Myocyte (in vitro differentiated cells): ENCODE measurements at regions not wholly inside any gene's neighbourhood (a gene's known extent, or its start where the extent isn't known, plus 50 kb on each side); places are given as distances from the start of the nearest gene placed in this dataset.
"Not testable (repeated sequence)": the region's sequence is repeated elsewhere in the genome, so short reads cannot be mapped to it uniquely, and the experiment has no call there.

Experiments used
- DNase-seq: peaks from one replicate; pipeline ENCODE4 v3.0.0-alpha.2; 2012; ENCODE audit warnings: low read depth

- DNase-seq, result peak; percentile 7
These were observed 168.0 kb upstream of the CHD6 start for GRCh38 chr20:41786158-41786557.

DNA sequence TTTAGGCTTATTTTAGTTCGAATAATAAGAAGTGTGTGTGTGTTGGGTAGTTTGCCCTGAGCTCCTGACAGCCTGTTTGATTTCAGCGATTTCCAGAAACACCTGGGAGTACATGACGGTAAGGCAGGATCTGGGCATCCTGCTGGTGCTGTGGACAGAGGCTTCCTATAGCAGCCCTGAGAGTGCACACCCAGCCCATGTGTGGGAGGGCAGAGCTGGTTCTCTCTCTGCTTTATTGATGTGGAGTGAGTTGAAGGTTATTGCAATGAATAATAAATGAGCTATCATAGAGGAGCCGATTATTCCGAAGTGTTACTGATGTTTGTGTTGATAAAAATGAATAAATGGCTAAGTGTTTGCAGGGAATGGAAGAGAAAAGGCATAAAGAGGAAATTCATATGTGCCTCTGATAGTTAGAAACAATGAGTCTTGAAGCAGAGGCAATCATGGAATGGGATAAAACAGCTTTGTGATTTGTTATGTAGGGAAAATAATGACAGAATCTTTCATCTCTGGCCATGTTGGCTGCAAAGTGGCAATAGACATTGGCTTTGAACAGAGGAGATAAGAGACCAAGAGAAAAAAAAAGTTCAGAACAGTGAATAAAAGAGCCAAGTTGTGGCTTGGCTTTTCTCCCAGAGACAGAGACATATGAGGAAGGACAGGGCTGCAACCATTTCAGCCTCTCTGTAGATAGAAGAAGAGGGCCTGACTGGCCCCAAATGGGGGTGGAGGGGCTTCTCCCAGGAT lies 166.2 kb upstream of the CHD6 start:
- DNase-seq, result no peak

DNA sequence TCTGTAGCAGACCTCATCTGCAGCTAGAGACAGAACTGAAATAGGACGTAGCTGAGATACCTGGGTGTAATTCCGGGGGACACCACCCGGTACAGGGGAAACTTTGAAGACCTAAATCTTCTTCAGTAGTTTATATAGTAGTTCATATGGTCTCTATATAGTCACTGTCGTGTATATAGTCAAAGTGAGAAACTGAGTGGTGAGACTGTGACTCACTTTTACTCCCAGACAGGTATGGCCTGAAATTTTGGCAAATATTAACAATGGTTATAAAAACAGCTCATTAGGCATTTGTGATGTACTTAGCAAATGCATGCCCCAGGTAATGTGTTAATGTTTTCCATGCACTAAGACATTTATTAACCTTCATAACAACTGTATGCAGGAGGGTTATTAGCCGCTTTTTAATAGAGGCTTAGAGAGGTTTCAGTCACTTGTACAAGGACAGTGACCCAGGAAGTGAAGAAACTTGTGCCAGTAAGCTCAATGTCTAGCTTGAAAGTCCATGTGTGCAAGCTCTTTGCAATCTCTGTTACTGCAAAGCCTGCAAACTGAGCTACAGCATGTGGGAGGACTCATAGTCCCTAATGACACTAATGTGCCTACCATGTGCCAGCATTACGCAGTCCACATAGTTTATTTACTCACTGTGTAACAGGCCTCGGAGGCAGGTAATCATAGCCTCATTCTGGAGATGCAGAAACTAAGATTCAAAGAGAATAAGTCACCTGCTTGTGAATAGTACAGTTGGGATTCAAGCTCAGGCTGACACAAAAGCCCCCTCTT lies 165.4 kb upstream of the CHD6 start:
- no peak for DNase-seq

DNA sequence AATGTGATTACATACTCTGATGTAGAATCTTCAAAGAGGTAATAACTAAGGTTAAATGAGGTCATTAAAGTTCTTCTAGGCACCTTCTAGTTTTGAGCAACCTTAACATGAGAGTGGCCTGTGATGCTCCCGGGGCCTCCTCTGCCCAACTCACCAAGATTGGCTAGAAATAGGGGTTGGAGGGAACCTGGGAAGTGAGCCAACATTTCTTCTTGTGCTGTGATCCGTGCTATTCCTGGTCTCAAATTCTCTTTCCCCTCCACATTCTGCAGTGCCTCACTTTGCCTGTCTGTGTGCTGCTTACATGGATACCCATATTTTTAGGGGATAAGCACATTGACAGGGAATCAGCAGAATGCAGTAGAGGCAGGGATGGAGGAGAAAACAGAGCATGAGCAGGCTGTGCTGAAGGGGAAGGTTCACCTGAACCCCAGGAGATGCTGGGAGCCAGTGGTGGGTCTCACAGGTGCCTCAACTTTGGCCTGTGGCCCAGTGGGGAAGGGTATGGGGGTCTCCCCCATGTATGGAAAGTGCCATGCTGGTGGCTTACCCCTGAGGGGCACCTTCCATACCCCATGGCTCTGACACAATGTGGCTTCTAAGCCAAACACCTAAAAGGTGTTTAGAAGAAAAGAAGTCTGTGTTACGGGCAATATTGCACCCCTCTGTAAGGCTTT lies 164.7 kb upstream of the CHD6 start:
- DNase-seq, result no peak

GRCh38 chr20:41782255-41782654 lies 164.1 kb upstream of the CHD6 start:
- DNase-seq, result no peak

GRCh38 chr20:41776421-41776820 lies 158.2 kb upstream of the CHD6 start:
- DNase-seq, result no peak

GRCh38 chr20:41774291-41774690 lies 156.1 kb upstream of the CHD6 start:
- DNase-seq, result no peak

DNA sequence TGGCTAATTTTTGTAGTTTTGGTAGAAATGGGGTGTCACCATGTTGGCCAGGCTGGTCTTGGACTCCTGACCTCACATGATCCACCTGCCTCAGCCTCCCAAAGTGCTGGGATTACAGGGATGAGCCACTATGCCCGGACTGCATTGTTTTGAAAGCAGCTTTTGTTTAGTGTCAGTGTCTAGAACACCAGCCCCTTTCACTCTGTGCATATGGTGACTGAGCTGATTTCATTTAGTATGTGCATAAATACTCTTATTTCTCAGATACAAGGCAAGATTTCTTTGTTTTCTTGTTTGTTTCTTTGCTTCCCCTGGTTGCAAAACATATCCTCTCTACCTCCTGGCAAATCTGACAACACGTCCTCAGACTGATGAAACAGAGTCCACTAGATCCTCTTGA lies 152.8 kb upstream of the CHD6 start:
- DNase-seq, result no peak

DNA sequence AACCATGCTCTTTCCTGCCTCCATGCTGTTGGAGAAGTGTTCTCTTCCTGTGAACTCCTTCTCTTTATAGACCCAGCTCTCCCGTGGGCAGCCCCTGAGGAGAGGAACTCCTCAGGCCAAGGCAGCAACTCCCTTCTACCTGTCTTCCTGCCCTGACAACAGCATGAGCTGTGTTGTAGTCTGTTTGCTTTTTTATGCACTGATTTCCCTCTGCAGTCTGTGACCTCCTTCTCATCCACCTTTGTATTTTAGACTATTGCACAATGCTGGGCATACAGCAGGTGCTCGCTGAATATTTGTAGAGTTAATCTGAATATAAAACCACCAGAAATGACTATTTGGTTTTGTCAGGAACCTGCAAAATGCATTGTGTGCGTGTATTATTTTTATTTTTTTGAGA lies 152.2 kb upstream of the CHD6 start:
- DNase-seq, result no peak

DNA sequence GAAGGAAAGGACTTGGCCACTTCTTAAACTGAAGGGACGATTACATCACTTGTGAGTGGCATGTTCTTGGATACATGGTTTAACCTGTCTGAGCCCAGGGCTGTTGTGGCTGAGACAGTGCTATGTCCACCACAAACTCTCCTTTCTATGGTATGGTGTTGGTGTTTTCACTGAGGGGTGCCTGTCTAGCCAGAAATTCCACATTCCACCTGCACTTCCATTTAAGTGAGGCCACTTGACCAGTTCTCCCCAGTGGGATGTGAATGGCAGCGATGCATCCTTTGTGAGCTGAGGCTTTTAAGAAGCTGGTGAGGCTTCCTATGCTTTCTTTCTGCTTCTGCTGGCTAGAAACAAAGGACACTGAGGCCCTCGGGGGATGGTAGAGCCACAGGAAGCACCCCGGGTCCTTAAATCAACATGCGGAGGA lies 151.4 kb upstream of the CHD6 start:
- no peak for DNase-seq

DNA sequence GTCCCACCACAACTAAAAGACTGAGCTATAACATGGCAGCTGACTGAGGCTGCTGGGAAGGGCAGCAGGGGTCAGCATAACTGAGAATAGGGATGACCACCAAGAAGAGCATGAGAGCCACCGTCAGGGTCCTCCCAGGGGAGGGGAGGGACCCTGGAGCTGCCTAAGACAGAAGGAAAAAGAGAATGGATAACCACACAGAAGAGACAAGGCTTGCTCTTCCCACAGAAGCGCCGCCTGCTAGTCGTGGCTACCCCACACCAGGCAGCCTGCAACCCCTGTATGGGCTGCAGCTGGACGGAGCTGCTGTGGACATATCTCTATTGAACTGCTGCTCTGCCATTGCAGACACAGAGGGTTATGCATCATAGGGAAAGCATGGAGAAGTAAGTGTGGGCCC lies 132.0 kb upstream of the CHD6 start:
- no peak for DNase-seq

GRCh38 chr20:41748756-41749582 lies 130.8 kb upstream of the CHD6 start:
- DNase-seq, result no peak

DNA sequence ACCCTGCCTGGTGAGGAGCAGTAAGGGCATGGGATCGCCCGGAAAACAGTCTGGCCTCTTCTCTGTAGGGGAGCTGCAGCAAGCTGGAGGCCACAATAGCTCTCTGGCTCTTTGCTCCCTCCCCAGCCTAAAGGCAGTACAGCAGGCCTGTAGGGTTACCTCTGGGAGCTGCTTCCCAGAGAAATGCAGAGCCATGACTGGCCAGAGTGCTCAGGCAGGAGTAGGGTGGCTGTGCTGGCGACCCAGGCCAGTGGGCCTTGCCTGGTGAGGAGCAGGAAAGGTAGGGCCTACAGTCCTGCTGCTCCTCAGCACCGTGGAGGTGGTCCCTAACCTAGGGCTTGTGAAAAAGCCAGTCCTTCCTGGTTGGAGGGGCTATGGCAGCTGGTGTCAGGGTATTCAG lies 129.9 kb upstream of the CHD6 start:
- no peak for DNase-seq

DNA sequence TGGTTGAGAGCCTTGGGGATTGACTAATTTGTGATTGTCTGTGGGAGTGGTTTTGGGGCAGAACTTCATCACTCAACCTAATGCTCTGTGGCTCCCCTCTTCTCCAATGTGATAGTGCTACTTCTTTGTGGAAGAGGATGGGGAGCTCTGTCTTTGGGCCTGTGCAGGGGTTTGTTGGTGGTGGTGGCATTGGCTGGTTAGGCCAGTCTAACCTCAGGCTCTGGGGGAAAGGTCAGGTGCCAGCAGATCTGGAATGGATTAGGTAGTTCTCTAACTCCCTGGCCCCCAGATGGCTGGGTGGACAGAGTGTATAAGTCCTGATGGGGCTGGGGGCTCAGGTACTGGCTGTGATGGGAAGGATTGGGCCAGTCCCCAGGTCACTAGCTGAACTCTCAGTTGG lies 129.0 kb upstream of the CHD6 start:
- DNase-seq, result no peak

DNA sequence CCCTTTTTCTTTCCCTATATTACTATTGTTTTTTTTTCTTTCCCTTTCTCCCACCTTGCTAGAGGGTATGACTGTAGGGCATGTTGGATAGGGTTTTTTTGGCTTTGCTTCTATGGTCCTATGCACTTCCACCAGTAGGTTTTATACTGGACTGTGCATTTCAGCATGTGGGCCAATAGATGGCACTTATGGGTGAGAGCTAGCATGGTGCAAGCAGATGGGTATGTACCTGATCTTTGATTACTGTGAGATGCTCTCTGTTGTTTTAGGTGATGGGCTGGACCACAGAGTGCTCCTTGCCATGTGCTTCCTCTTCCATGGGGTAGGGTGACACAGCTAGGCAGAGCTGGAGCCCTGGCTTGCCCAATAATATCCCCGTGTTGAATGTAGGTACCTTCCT lies 128.5 kb upstream of the CHD6 start:
- no peak for DNase-seq

- peak; percentile 35 for DNase-seq
These were observed 120.5 kb upstream of the CHD6 start for GRCh38 chr20:41738604-41739206.

DNA sequence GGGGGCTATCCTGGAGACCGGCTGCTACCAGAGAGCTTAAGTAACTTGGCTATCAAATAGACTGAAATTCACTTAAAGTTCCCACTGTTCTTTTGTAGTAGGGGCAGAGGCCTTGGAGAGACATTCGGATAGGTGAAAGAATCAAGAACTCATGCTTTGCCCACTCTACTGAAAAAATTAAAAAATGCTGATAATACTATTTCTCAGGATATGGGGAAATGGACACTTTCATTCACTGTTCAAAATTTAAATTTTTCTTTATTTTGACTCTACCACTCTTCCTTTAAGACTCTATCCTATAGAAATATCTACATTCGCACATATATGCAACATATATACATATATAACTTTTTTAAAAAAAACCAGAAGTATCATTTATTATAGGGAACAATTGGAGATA lies 117.8 kb upstream of the CHD6 start:
- no peak for DNase-seq

GRCh38 chr20:41734506-41734945 lies 116.3 kb upstream of the CHD6 start:
- DNase-seq, result peak; percentile 52

DNA sequence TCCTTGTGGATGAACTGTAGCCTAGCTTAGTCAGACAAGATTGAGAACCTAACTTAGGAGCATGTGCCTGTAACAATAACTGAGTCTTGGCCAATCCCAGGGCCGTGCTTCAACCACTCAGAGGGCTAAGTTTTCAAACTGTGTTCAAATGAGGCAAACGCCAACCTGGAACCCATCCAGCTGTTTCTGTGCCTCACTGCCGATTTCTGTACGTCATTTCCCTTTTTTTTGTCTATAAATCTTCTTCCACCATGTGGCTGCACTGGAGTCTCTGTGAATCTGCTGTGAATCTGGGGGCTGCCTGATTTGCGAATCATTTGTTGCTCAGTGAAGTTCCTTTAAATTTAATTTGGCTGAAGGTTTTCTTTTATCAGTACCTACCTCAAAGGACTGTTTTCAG lies 115.0 kb upstream of the CHD6 start:
- DNase-seq, result no peak

GRCh38 chr20:41731198-41731597 lies 113.0 kb upstream of the CHD6 start:
- not testable (repeated sequence) for DNase-seq

DNA sequence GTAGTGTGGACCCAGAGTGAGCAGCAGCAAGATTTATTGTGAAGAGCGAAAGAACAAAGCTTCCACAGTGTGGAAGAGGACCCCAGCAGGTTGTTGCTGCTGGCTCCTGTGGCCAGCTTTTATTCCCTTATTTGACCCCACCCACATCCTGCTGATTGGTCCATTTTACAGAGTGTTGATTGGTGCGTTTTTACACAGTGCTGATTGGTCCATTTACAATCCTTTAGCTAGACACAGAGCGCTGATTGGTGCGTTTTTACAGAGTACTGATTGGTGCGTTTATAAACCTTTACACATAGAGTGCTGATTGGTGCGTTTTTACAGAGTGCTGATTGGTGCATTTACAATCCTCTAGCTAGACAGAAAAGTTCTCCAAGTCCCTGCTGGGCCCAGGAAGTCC lies 109.5 kb upstream of the CHD6 start:
- DNase-seq, result not testable (repeated sequence)
